Astrocyte (in vitro differentiated cells and primary cell): ENCODE measurements at regions not wholly inside any gene's neighbourhood (a gene's known extent, or its start where the extent isn't known, plus 50 kb on each side); places are given as distances from the start of the nearest gene placed in this dataset.

ENCODE experiments used
- DNase-seq: peaks from one replicate; pipeline ENCODE4 v3.0.0-alpha.2; 2010; ENCODE audit warnings: low read depth
- FAIRE-seq: peaks from 2 replicates; lab custom pipeline; 2011; peaks lifted over from hg19 to GRCh38; lab: Jason Lieb, UNC
- H2AFZ ChIP-seq: 2 replicates; pipeline ENCODE4 v1.6.0; 2012; ENCODE audit warnings: low read depth, low read length, inconsistent platforms
- H3K27ac ChIP-seq: 2 replicates; pipeline ENCODE4 v1.5.1; 2011; ENCODE audit warnings: low read depth, low read length, inconsistent platforms
- H3K27me3 ChIP-seq: 2 replicates; pipeline ENCODE4 v1.6.0; 2011; ENCODE audit warnings: low read length, inconsistent platforms; ENCODE audit not compliant: insufficient read depth
- H3K36me3 ChIP-seq: 2 replicates; pipeline ENCODE4 v1.5.1; 2011; ENCODE audit warnings: low read length, inconsistent platforms; ENCODE audit not compliant: insufficient read depth
- H3K4me1 ChIP-seq: 2 replicates; pipeline ENCODE4 v1.5.1; 2011; ENCODE audit warnings: low read length, inconsistent platforms; ENCODE audit not compliant: insufficient read depth
- H3K4me2 ChIP-seq: 2 replicates; pipeline ENCODE4 v1.6.0; 2012; ENCODE audit warnings: low read length, inconsistent platforms
- H3K4me3 ChIP-seq: 2 replicates; pipeline ENCODE4 v1.5.1; 2011; ENCODE audit warnings: low read depth, mild to moderate bottlenecking, low read length, inconsistent platforms; ENCODE audit not compliant: insufficient read depth
- H3K79me2 ChIP-seq: 2 replicates; pipeline ENCODE4 v1.6.0; 2012; ENCODE audit warnings: mild to moderate bottlenecking, low read length, inconsistent platforms; ENCODE audit not compliant: insufficient read depth
- H3K9ac ChIP-seq: 2 replicates; pipeline ENCODE4 v1.6.0; 2012; ENCODE audit warnings: mild to moderate bottlenecking, low read length, inconsistent platforms
- H3K9me3 ChIP-seq: 2 replicates; pipeline ENCODE4 v1.5.1; 2012; ENCODE audit warnings: low read depth, mild to moderate bottlenecking, low read length, inconsistent platforms; ENCODE audit not compliant: insufficient read depth
- H4K20me1 ChIP-seq: 2 replicates; pipeline ENCODE4 v1.6.0; 2012; ENCODE audit warnings: low read length, inconsistent platforms; ENCODE audit not compliant: insufficient read depth
- H3K27ac Mint-ChIP-seq: one replicate; pipeline ENCODE4 v1.8.0; 2021; ENCODE audit warnings: mild to moderate bottlenecking, mixed read lengths; ENCODE audit not compliant: unreplicated experiment
- H3K27me3 Mint-ChIP-seq: one replicate; pipeline ENCODE4 v1.8.0; 2021; ENCODE audit warnings: low read depth, mixed read lengths; ENCODE audit not compliant: unreplicated experiment
- H3K36me3 Mint-ChIP-seq: one replicate; pipeline ENCODE4 v1.8.0; 2021; ENCODE audit warnings: low read depth, mixed read lengths; ENCODE audit not compliant: unreplicated experiment
- H3K4me1 Mint-ChIP-seq: one replicate; pipeline ENCODE4 v1.8.0; 2021; ENCODE audit warnings: low read depth, mixed read lengths; ENCODE audit not compliant: unreplicated experiment
- H3K4me3 Mint-ChIP-seq: one replicate; pipeline ENCODE4 v1.8.0; 2021; ENCODE audit warnings: mild to moderate bottlenecking, moderate library complexity, mixed read lengths; ENCODE audit not compliant: unreplicated experiment
- H3K9me3 Mint-ChIP-seq: one replicate; pipeline ENCODE4 v1.8.0; 2021; ENCODE audit warnings: mild to moderate bottlenecking, mixed read lengths; ENCODE audit not compliant: unreplicated experiment
- CTCF ChIP-seq: IDR thresholded peaks from 2 replicates; pipeline ENCODE4 v1.5.1; 2011; ENCODE audit warnings: low read depth, mild to moderate bottlenecking, inconsistent platforms, low read length, moderate library complexity; ENCODE audit not compliant: insufficient read depth
- EZH2 ChIP-seq: IDR thresholded peaks from 2 replicates; pipeline ENCODE4 v1.6.1; 2012; ENCODE audit warnings: mild to moderate bottlenecking, low read length, inconsistent platforms; ENCODE audit not compliant: insufficient read depth

DNA sequence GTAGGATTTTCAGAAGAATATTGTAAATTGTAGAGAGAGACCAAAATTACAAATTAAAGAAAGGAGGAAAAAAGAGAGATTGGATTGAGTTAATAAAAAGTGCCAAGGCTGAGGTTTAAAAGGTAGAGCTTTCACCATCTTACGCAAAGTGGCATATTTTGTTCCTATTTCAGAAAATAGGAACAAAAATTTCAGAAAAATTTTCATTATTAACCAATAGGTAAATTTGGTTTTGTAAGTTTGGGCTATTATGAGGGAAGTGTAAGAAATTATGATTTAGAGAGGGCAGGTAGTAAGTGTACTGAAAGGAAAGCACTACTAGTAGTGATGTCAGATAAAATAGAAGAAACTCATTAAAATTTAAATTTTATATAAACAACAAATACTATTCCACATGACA is 479.7 kb downstream of the ACTRT1 start:
- DNase-seq, result no peak
- H3K9me3 Mint-ChIP-seq, result no peaks in the 10 kb centered on the region
- H3K36me3 Mint-ChIP-seq, result no peaks in the 10 kb centered on the region
- H3K79me2 ChIP-seq, result no peaks in the 10 kb centered on the region
- no peak overlapping the region for H3K4me3 Mint-ChIP-seq
- no peaks in the 10 kb centered on the region for H3K4me1 Mint-ChIP-seq
- no peak for TF ChIP-seq EZH2
- no peak for TF ChIP-seq CTCF
- no peak overlapping the region for H3K4me2 ChIP-seq
- no peak overlapping the region for H3K4me3 ChIP-seq
- no peaks in the 10 kb centered on the region for H3K27me3 ChIP-seq
- no peaks in the 10 kb centered on the region for H4K20me1 ChIP-seq
- no peak overlapping the region for H3K27ac Mint-ChIP-seq
- no peak overlapping the region for H3K27ac ChIP-seq
- no peak overlapping the region for H3K9ac ChIP-seq
- H3K27me3 Mint-ChIP-seq, result no peaks in the 10 kb centered on the region
- H3K9me3 ChIP-seq, result no peaks in the 10 kb centered on the region
- no peaks in the 10 kb centered on the region for H3K36me3 ChIP-seq
- no peaks in the 10 kb centered on the region for H3K4me1 ChIP-seq
- peak; percentile 49 for FAIRE-seq
- no peak overlapping the region for H2AFZ ChIP-seq

- Histone ChIP-seq H3K4me1 (no peaks in the 10 kb centered on the region), H3K79me2 (no peaks in the 10 kb centered on the region), H3K9me3 (no peaks in the 10 kb centered on the region), H3K27ac (no peak overlapping the region), H2AFZ (no peak overlapping the region), H3K4me2 (no peak overlapping the region), H3K36me3 (no peaks in the 10 kb centered on the region), H3K4me3 (no peak overlapping the region), H3K27me3 (no peaks in the 10 kb centered on the region), H3K9ac (no peak overlapping the region), H4K20me1 (no peaks in the 10 kb centered on the region)
- H3K36me3 Mint-ChIP-seq, result no peaks in the 10 kb centered on the region
- H3K4me1 Mint-ChIP-seq, result no peaks in the 10 kb centered on the region
- TF ChIP-seq EZH2 (no peak), CTCF (no peak)
- DNase-seq, result no peak
- no peaks in the 10 kb centered on the region for H3K9me3 Mint-ChIP-seq
- H3K27ac Mint-ChIP-seq, result no peak overlapping the region
- peak; percentile 20 for FAIRE-seq
- no peaks in the 10 kb centered on the region for H3K27me3 Mint-ChIP-seq
- no peak overlapping the region for H3K4me3 Mint-ChIP-seq
Measured at GRCh38 chrX:127571834-127572233, 480.4 kb downstream of the ACTRT1 start.

- H3K9me3 Mint-ChIP-seq, result no peaks in the 10 kb centered on the region
- no peak for FAIRE-seq
- no peaks in the 10 kb centered on the region for H3K4me1 Mint-ChIP-seq
Measured at GRCh38 chrX:127570276-127570675, 481.9 kb downstream of the ACTRT1 start.

More at GRCh38 chrX:127570276-127570675, 481.9 kb downstream of the ACTRT1 start:
- no peak overlapping the region for H3K4me2 ChIP-seq
- no peaks in the 10 kb centered on the region for H4K20me1 ChIP-seq
- Mint-ChIP-seq H3K36me3 (no peaks in the 10 kb centered on the region), H3K27ac (no peak overlapping the region), H3K4me3 (no peak overlapping the region), H3K27me3 (no peaks in the 10 kb centered on the region)
- H3K9me3 ChIP-seq, result no peaks in the 10 kb centered on the region
- DNase-seq, result no peak
- H3K79me2 ChIP-seq, result no peaks in the 10 kb centered on the region
- H3K27ac ChIP-seq, result no peak overlapping the region
- H3K27me3 ChIP-seq, result no peaks in the 10 kb centered on the region
- no peak overlapping the region for H3K4me3 ChIP-seq
- H3K36me3 ChIP-seq, result no peaks in the 10 kb centered on the region
- H3K4me1 ChIP-seq, result no peaks in the 10 kb centered on the region
- TF ChIP-seq CTCF (no peak), EZH2 (no peak)
- no peak overlapping the region for H2AFZ ChIP-seq
- H3K9ac ChIP-seq, result no peak overlapping the region
